ENCODE measurements at regions not wholly inside any gene's neighbourhood (a gene's known extent, or its start where the extent isn't known, plus 50 kb on each side); places are given as distances from the start of the nearest gene placed in this dataset.

DNA sequence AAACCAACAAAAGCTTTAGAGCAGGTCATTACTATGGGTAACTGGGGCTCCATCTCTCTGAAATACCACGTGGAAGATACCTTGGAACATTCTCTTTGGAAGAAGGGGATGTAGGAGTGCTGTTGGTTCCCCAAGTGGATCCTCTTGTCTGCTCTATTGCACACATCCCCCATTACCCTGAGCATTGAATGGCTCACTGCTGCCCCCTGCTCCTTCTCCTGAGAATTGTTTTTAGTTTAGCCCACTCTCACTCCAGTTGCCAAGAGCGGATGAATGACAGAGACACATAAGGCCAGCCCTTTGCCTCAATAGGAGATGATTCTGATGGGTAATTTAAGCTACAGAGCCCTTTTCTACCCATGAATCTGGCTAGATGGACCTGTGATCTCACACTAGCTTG is 135.6 kb upstream of the SUCLG2 start:
- Histone ChIP-seq H3K9me2 (replicated peaks; ENCODE audit: control insufficient read depth, low read length) (no peaks in the 10 kb centered on the region), H3K27ac (ENCODE audit: low read depth, low read length) (no peak overlapping the region), H3K9me3 (ENCODE audit: control insufficient read depth, insufficient read depth, low read length) (no peaks in the 10 kb centered on the region), H3K4me2 (ENCODE audit: low read length) (no peak overlapping the region), H3K79me2 (ENCODE audit: control insufficient read depth, low read length) (no peaks in the 10 kb centered on the region), H4K20me1 (ENCODE audit: control insufficient read depth, insufficient read depth, low read depth, low read length) (no peaks in the 10 kb centered on the region), H3K4me3 (ENCODE audit: low read length) (no peak overlapping the region), H3F3A (ENCODE audit: control insufficient read depth, insufficient read depth) (no peaks in the 10 kb centered on the region), H3K27me3 (ENCODE audit: control insufficient read depth, low read length) (no peaks in the 10 kb centered on the region), H3K4me1 (ENCODE audit: control insufficient read depth, low read length) (peaks cover 11% of the 10 kb centered on the region), H3K36me3 (ENCODE audit: control insufficient read depth, low read length) (no peaks in the 10 kb centered on the region)
- TF ChIP-seq, protein P1, sequence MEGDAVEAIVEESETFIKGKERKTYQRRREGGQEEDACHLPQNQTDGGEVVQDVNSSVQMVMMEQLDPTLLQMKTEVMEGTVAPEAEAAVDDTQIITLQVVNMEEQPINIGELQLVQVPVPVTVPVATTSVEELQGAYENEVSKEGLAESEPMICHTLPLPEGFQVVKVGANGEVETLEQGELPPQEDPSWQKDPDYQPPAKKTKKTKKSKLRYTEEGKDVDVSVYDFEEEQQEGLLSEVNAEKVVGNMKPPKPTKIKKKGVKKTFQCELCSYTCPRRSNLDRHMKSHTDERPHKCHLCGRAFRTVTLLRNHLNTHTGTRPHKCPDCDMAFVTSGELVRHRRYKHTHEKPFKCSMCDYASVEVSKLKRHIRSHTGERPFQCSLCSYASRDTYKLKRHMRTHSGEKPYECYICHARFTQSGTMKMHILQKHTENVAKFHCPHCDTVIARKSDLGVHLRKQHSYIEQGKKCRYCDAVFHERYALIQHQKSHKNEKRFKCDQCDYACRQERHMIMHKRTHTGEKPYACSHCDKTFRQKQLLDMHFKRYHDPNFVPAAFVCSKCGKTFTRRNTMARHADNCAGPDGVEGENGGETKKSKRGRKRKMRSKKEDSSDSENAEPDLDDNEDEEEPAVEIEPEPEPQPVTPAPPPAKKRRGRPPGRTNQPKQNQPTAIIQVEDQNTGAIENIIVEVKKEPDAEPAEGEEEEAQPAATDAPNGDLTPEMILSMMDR (IDR thresholded peaks at IDR 0.05; ENCODE audit: low read depth, low read length, poor library complexity, severe bottlenecking): peak; percentile 71
- no peak for TF ChIP-seq EZH2phosphoT487 (IDR thresholded peaks at IDR 0.05; ENCODE audit: borderline replicate concordance, low read length)

DNA sequence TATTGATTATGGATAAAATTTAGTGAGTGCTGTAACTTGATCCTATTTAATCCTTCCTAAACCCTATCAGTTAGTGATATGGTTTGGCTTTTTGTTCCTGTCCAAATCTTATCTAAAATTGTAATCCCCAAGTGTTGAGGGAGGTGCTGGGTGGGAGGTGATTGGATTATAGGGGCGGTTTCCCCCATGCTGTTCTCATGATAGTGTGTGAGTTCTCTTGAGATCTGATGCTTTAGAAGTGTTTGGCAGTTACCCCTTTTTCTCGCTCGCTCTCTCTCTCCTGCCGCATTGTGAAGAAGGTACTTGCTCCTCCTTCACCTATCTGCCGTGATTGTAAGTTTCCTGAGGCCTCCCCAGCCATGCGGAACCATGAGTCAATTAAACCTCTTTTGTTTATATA is 134.0 kb upstream of the SUCLG2 start:
- H3K9me2 ChIP-seq (replicated peaks; ENCODE audit: control insufficient read depth, low read length): no peaks in the 10 kb centered on the region
- TF ChIP-seq, protein P1 (IDR thresholded peaks at IDR 0.05; ENCODE audit: low read depth, low read length, poor library complexity, severe bottlenecking): no peak
- TF ChIP-seq EZH2phosphoT487 (IDR thresholded peaks at IDR 0.05; ENCODE audit: borderline replicate concordance, low read length): no peak
- no peaks in the 10 kb centered on the region for H3K27me3 ChIP-seq (ENCODE audit: control insufficient read depth, low read length)
- H4K20me1 ChIP-seq (ENCODE audit: control insufficient read depth, insufficient read depth, low read depth, low read length): no peaks in the 10 kb centered on the region
- H3K4me2 ChIP-seq (ENCODE audit: low read length): no peak overlapping the region
- no peaks in the 10 kb centered on the region for H3K79me2 ChIP-seq (ENCODE audit: control insufficient read depth, low read length)
- H3K4me1 ChIP-seq (ENCODE audit: control insufficient read depth, low read length): peaks cover 11% of the 10 kb centered on the region
- no peak overlapping the region for H3K4me3 ChIP-seq (ENCODE audit: low read length)
- H3K9me3 ChIP-seq (ENCODE audit: control insufficient read depth, insufficient read depth, low read length): no peaks in the 10 kb centered on the region
- H3K36me3 ChIP-seq (ENCODE audit: control insufficient read depth, low read length): no peaks in the 10 kb centered on the region
- H3K27ac ChIP-seq (ENCODE audit: low read depth, low read length): no peak overlapping the region
- no peaks in the 10 kb centered on the region for H3F3A ChIP-seq (ENCODE audit: control insufficient read depth, insufficient read depth)

DNA sequence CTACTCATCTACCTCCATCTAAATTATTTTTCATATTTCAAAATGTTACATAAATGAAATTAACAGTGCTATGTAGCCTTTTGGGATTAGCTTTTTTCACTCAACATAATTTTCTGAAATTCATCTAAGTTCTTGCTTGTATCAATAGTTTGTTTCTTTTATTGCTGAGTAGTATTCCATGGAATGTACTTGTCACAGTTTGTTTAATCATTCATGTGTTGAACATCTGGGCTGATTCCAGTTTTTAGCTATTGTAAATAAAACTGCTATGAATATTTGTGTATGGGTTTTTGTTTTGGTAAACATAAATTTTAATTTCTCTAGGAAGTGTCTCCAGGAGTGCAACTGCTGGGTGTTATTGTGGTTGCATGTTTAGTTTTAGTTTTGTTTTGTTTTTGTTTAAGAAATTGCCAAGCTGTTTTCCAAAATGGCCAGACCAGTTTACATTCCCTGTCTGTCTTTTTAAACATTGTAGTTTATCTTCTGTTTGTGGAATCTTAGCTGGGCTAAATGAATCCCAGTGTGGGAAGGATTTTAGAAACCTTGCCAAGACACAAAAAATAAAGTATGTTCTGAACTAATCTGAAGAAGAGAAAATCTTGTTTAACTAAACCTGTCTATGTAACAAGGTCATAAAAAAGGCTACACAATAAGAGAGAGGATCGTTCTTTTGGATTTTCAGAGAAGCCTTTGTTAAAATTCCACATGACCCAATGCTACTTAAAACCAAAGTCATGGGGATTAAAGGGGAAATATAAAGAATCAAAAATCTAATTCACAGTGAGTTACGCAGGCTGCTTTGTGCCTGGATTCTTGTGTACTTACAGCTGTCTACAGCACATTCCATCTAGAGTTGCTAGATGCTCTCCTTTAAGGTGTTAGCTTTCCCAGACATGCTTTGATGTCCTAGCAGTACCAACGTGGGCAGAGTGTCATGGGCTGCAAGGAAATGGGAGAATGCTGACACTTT is 129.2 kb upstream of the SUCLG2 start:
- no peak overlapping the region for H3K27ac ChIP-seq (ENCODE audit: low read depth, low read length)
- no peak overlapping the region for H3K4me3 ChIP-seq (ENCODE audit: low read length)
- no peaks in the 10 kb centered on the region for H3K79me2 ChIP-seq (ENCODE audit: control insufficient read depth, low read length)
- H3K27me3 ChIP-seq (ENCODE audit: control insufficient read depth, low read length): no peaks in the 10 kb centered on the region
- H3F3A ChIP-seq (ENCODE audit: control insufficient read depth, insufficient read depth): no peaks in the 10 kb centered on the region
- no peaks in the 10 kb centered on the region for H4K20me1 ChIP-seq (ENCODE audit: control insufficient read depth, insufficient read depth, low read depth, low read length)
- H3K4me2 ChIP-seq (ENCODE audit: low read length): no peak overlapping the region
- TF ChIP-seq, protein P1 (IDR thresholded peaks at IDR 0.05; ENCODE audit: low read depth, low read length, poor library complexity, severe bottlenecking): no peak
- TF ChIP-seq EZH2phosphoT487 (IDR thresholded peaks at IDR 0.05; ENCODE audit: borderline replicate concordance, low read length): no peak
- no peaks in the 10 kb centered on the region for H3K9me2 ChIP-seq (replicated peaks; ENCODE audit: control insufficient read depth, low read length)
- H3K36me3 ChIP-seq (ENCODE audit: control insufficient read depth, low read length): no peaks in the 10 kb centered on the region
- no peaks in the 10 kb centered on the region for H3K9me3 ChIP-seq (ENCODE audit: control insufficient read depth, insufficient read depth, low read length)
- H3K4me1 ChIP-seq (ENCODE audit: control insufficient read depth, low read length): no peaks in the 10 kb centered on the region
